Loucy (cell line): ENCODE measurements at regions not wholly inside any gene's neighbourhood (a gene's known extent, or its start where the extent isn't known, plus 50 kb on each side); places are given as distances from the start of the nearest gene placed in this dataset.

ENCODE experiments used
- H2AFZ ChIP-seq: fragments of 200-600 bp; sonication (generic); 2 replicates; pipeline ENCODE4 v1.6.0; 2016; ENCODE audit warnings: antibody characterized with exemption, mild to moderate bottlenecking, low read length, moderate library complexity
- H3F3A ChIP-seq: fragments of 200-600 bp; 2 replicates; pipeline ENCODE4 v1.6.0; 2016; ENCODE audit warnings: antibody characterized with exemption, low read depth, mild to moderate bottlenecking
- H3K27me3 ChIP-seq: fragments of 200-600 bp; sonication (generic); 2 replicates; pipeline ENCODE4 v1.6.1; 2014; ENCODE audit warnings: low read length, mild to moderate bottlenecking; ENCODE audit not compliant: insufficient read depth, poor library complexity, severe bottlenecking
- H3K36me3 ChIP-seq: fragments of 200-600 bp; sonication (generic); 2 replicates; pipeline ENCODE4 v1.6.1; 2016; ENCODE audit warnings: low read length; ENCODE audit not compliant: insufficient read depth
- H3K4me1 ChIP-seq: fragments of 200-600 bp; sonication (generic); 2 replicates; pipeline ENCODE4 v1.5.1; 2014; ENCODE audit warnings: low read length, mild to moderate bottlenecking; ENCODE audit not compliant: insufficient read depth, poor library complexity, severe bottlenecking
- H3K4me2 ChIP-seq: fragments of 200-600 bp; sonication (generic); 2 replicates; pipeline ENCODE4 v1.6.0; 2014; ENCODE audit warnings: antibody characterized with exemption, low read length, low read depth, mild to moderate bottlenecking; ENCODE audit not compliant: poor library complexity, severe bottlenecking
- H3K4me3 ChIP-seq: fragments of 200-600 bp; sonication (generic); 2 replicates; pipeline ENCODE4 v1.5.1; 2014; ENCODE audit warnings: low read length, mild to moderate bottlenecking, mixed read lengths; ENCODE audit not compliant: poor library complexity, severe bottlenecking
- H3K79me2 ChIP-seq: fragments of 200-600 bp; sonication (generic); 2 replicates; pipeline ENCODE4 v1.6.1; 2014; ENCODE audit warnings: low read length; ENCODE audit not compliant: insufficient read depth
- H3K9ac ChIP-seq: fragments of 200-600 bp; sonication (generic); 2 replicates; pipeline ENCODE4 v1.6.0; 2014; ENCODE audit warnings: mild to moderate bottlenecking, low read depth, low read length, moderate library complexity; ENCODE audit not compliant: poor library complexity, severe bottlenecking
- H3K9me2 ChIP-seq: fragments of 200-600 bp; sonication (generic); replicated peaks from 2 replicates; pipeline ENCODE4 v1.6.1; 2016; ENCODE audit warnings: low read depth, low read length, mixed read lengths
- H3K9me3 ChIP-seq: fragments of 200-600 bp; sonication (generic); 2 replicates; pipeline ENCODE4 v1.6.1; 2014; ENCODE audit warnings: mild to moderate bottlenecking, antibody characterized with exemption, low read length, low read depth; ENCODE audit not compliant: insufficient read depth
- H4K20me1 ChIP-seq: fragments of 200-600 bp; sonication (generic); 2 replicates; pipeline ENCODE4 v1.6.0; 2014; ENCODE audit warnings: antibody characterized with exemption, low read length, mild to moderate bottlenecking; ENCODE audit not compliant: insufficient read depth, poor library complexity, severe bottlenecking
- CTCF ChIP-seq: fragments of 200-600 bp; sonication (generic); conservative IDR thresholded peaks from 2 replicates; pipeline ENCODE4 v1.5.1; 2014; ENCODE audit warnings: mild to moderate bottlenecking, antibody characterized with exemption, low read length
- EZH2phosphoT487 ChIP-seq: fragments of 200-600 bp; IDR thresholded peaks from 2 replicates; pipeline ENCODE4 v1.6.1; 2018; ENCODE audit warnings: antibody characterized with exemption, mild to moderate bottlenecking, moderate library complexity, borderline replicate concordance

- H3K9me3 ChIP-seq = no peaks in the 10 kb centered on the region
- H3K36me3 ChIP-seq = no peaks in the 10 kb centered on the region
- TF ChIP-seq CTCF (no peak), EZH2phosphoT487 (no peak)
- H3K9ac ChIP-seq = no peak overlapping the region
- no peak overlapping the region for H3K4me2 ChIP-seq
- no peaks in the 10 kb centered on the region for H3F3A ChIP-seq
- no peaks in the 10 kb centered on the region for H4K20me1 ChIP-seq
- no peak overlapping the region for H3K4me3 ChIP-seq
- no peaks in the 10 kb centered on the region for H3K27me3 ChIP-seq
- H3K79me2 ChIP-seq = no peaks in the 10 kb centered on the region
- no peaks in the 10 kb centered on the region for H3K4me1 ChIP-seq
- no peaks in the 10 kb centered on the region for H3K9me2 ChIP-seq
- H2AFZ ChIP-seq = no peak overlapping the region
Observed at GRCh38 chr7:33776788-33777187, 128.6 kb upstream of the BMPER start.

- Histone ChIP-seq H3K36me3 (no peaks in the 10 kb centered on the region), H3K79me2 (no peaks in the 10 kb centered on the region), H3K4me1 (no peaks in the 10 kb centered on the region), H3K4me2 (no peak overlapping the region), H3K9me2 (no peaks in the 10 kb centered on the region), H3K9ac (no peak overlapping the region), H3K9me3 (no peaks in the 10 kb centered on the region), H3K27me3 (no peaks in the 10 kb centered on the region), H2AFZ (no peak overlapping the region), H4K20me1 (no peaks in the 10 kb centered on the region), H3F3A (no peaks in the 10 kb centered on the region), H3K4me3 (no peak overlapping the region)
- TF ChIP-seq CTCF = no peak
- TF ChIP-seq EZH2phosphoT487 = no peak
Observed at GRCh38 chr7:33778195-33778594, 127.1 kb upstream of the BMPER start.

GRCh38 chr7:33779216-33779615 lies 126.1 kb upstream of the BMPER start:
- H3K4me1 ChIP-seq = no peaks in the 10 kb centered on the region
- H3K27me3 ChIP-seq = no peaks in the 10 kb centered on the region
- H3K9me3 ChIP-seq = no peaks in the 10 kb centered on the region
- H3K9me2 ChIP-seq = no peaks in the 10 kb centered on the region
- H3K4me2 ChIP-seq = no peak overlapping the region
- no peak overlapping the region for H3K4me3 ChIP-seq
- TF ChIP-seq CTCF (no peak), EZH2phosphoT487 (no peak)
- no peak overlapping the region for H2AFZ ChIP-seq
- no peaks in the 10 kb centered on the region for H3K79me2 ChIP-seq
- H4K20me1 ChIP-seq = no peaks in the 10 kb centered on the region
- no peak overlapping the region for H3K9ac ChIP-seq
- no peaks in the 10 kb centered on the region for H3F3A ChIP-seq
- no peaks in the 10 kb centered on the region for H3K36me3 ChIP-seq
